WTC11 (cell line): ENCODE measurements at regions not wholly inside any gene's neighbourhood (a gene's known extent, or its start where the extent isn't known, plus 50 kb on each side); places are given as distances from the start of the nearest gene placed in this dataset.
"Not testable (repeated sequence)": the region's sequence is repeated elsewhere in the genome, so short reads cannot be mapped to it uniquely, and the experiment has no call there.

Experiments used
- ATAC-seq: fragments of 200-7000 bp; cut with Tn5 transposase; 2 replicates; pipeline ENCODE4 v1.10.0; 2021; ENCODE audit warnings: mild to moderate bottlenecking, moderate library complexity
- CTCF ChIA-PET: fragments of 300-600 bp; sonication (Branson Sonifier 250); formaldehyde crosslinking; loops from one replicate; lab custom pipeline; 2021; ENCODE audit warnings: antibody characterized with exemption; lab: Charles Lee
- POLR2A ChIA-PET: fragments of 350-600 bp; sonication (Branson Sonifier 250); formaldehyde crosslinking; loops from one replicate; lab custom pipeline; 2021; ENCODE audit warnings: antibody characterized with exemption; lab: Charles Lee
- DNase-seq: peaks from one replicate; pipeline ENCODE4 v3.0.0; 2021; ENCODE audit warnings: low spot score
- H3K27ac Mint-ChIP-seq: 2 replicates; pipeline ENCODE4 v1.8.0; 2021; ENCODE audit warnings: mixed read lengths
- H3K27me3 Mint-ChIP-seq: 2 replicates; pipeline ENCODE4 v1.8.0; 2021; ENCODE audit warnings: low read depth, mild to moderate bottlenecking, moderate library complexity, mixed read lengths
- H3K36me3 Mint-ChIP-seq: 2 replicates; pipeline ENCODE4 v1.8.0; 2021; ENCODE audit warnings: mixed read lengths
- H3K4me1 Mint-ChIP-seq: 2 replicates; pipeline ENCODE4 v1.8.0; 2022; ENCODE audit warnings: mixed read lengths
- H3K4me3 Mint-ChIP-seq: 2 replicates; pipeline ENCODE4 v1.8.0; 2021; ENCODE audit warnings: mild to moderate bottlenecking, moderate library complexity, mixed read lengths
- H3K9me3 Mint-ChIP-seq: 2 replicates; pipeline ENCODE4 v1.8.0; 2021; ENCODE audit warnings: mixed read lengths
- ATF3 ChIP-seq: sonication (generic); formaldehyde crosslinking; conservative IDR thresholded peaks from 2 replicates; pipeline ENCODE4 v1.8.1; 2022; ENCODE audit warnings: mild to moderate bottlenecking, missing genetic modification reagents
- IRF2 ChIP-seq: sonication (generic); formaldehyde crosslinking; IDR thresholded peaks from 2 replicates; pipeline ENCODE4 v1.8.0; 2022; ENCODE audit warnings: low read depth, missing genetic modification reagents, borderline replicate concordance
- KAT7 ChIP-seq: sonication (generic); formaldehyde crosslinking; IDR thresholded peaks from 2 replicates; pipeline ENCODE4 v1.8.1; 2023; ENCODE audit warnings: missing genetic modification reagents, mild to moderate bottlenecking, borderline replicate concordance
- MXD4 ChIP-seq: fragments of 250-450 bp; sonication (Bioruptor Pico); IDR thresholded peaks from 2 replicates; pipeline ENCODE4 v1.8.0; 2021; ENCODE audit warnings: mild to moderate bottlenecking, moderate library complexity, borderline replicate concordance
- NR3C1 ChIP-seq: sonication (generic); formaldehyde crosslinking; conservative IDR thresholded peaks from 2 replicates; pipeline ENCODE4 v1.8.1; 2023; ENCODE audit warnings: low read depth, mild to moderate bottlenecking, missing genetic modification reagents
- RORB ChIP-seq: fragments of 250-450 bp; sonication (Bioruptor Pico); IDR thresholded peaks from 2 replicates; pipeline ENCODE4 v1.9.0; 2021; ENCODE audit warnings: mild to moderate bottlenecking
- SMAD3 ChIP-seq: sonication (generic); formaldehyde crosslinking; IDR thresholded peaks from 2 replicates; pipeline ENCODE4 v1.8.0; 2022; ENCODE audit warnings: missing genetic modification reagents, mild to moderate bottlenecking, borderline replicate concordance
- SMAD4 ChIP-seq: sonication (generic); formaldehyde crosslinking; IDR thresholded peaks from 2 replicates; pipeline ENCODE4 v1.8.0; 2022; ENCODE audit warnings: mild to moderate bottlenecking, missing genetic modification reagents
- STAT6 ChIP-seq: sonication (generic); formaldehyde crosslinking; conservative IDR thresholded peaks from 2 replicates; pipeline ENCODE4 v1.8.1; 2023; ENCODE audit warnings: mild to moderate bottlenecking, low read depth, missing genetic modification reagents, moderate library complexity
- USF1 ChIP-seq: sonication (generic); formaldehyde crosslinking; IDR thresholded peaks from 2 replicates; pipeline ENCODE4 v1.8.0; 2022; ENCODE audit warnings: mild to moderate bottlenecking, missing genetic modification reagents
- USF2 ChIP-seq: sonication (generic); formaldehyde crosslinking; IDR thresholded peaks from 2 replicates; pipeline ENCODE4 v1.8.1; 2023; ENCODE audit warnings: mild to moderate bottlenecking, missing genetic modification reagents, moderate library complexity
- ZNF232 ChIP-seq: sonication (generic); formaldehyde crosslinking; IDR thresholded peaks from 2 replicates; pipeline ENCODE4 v1.8.0; 2022; ENCODE audit warnings: mild to moderate bottlenecking, missing genetic modification reagents
- ZNF396 ChIP-seq: fragments of 250-450 bp; sonication (Bioruptor Pico); IDR thresholded peaks from 2 replicates; pipeline ENCODE4 v1.8.0; 2021; ENCODE audit warnings: mild to moderate bottlenecking, moderate library complexity, borderline replicate concordance
- ZNF416 ChIP-seq: fragments of 250-450 bp; sonication (Bioruptor Pico); IDR thresholded peaks from 2 replicates; pipeline ENCODE4 v1.9.0; 2021; ENCODE audit warnings: mild to moderate bottlenecking, inconsistent platforms
- ZNF532 ChIP-seq: fragments of 250-450 bp; sonication (Bioruptor Pico); IDR thresholded peaks from 2 replicates; pipeline ENCODE4 v1.9.0; 2021; ENCODE audit warnings: mild to moderate bottlenecking, borderline replicate concordance
- TF ChIP-seq, protein P1 (sequence below): sonication (generic); formaldehyde crosslinking; IDR thresholded peaks from 2 replicates; pipeline ENCODE4 v1.8.0; 2023; ENCODE audit warnings: missing genetic modification reagents

DNA sequence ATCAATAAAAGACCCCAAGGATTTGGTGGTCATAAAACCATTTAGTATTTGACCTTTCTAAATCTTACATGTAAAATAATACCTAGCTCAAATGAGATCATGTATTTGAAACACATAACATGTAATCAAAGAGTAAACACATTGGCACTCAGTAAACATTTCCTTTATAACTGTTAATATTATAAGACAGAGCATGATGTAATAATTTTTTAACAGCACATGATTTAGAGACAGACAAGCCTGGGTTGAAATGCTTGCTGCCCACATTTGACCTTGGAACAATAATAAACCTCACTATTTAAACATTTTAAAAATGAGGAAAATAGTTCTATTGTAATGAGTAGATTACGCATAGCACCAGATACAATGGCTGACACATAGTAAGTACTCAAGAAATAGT, 105.2 kb upstream of the GPR141 start:
- CTCF ChIA-PET = interaction anchor here (1.1 to 1.7 kb wide), 3 partner anchors 26 to 344 kb away, joined by 3 to 6 read pairs (median 4); no protein-coding TSS in a partner anchor
- Mint-ChIP-seq H3K27me3 (no peaks in the 10 kb centered on the region), H3K4me1 (peaks cover 15% of the 10 kb centered on the region), H3K36me3 (no peaks in the 10 kb centered on the region), H3K27ac (no peak overlapping the region), H3K4me3 (no peak overlapping the region), H3K9me3 (no peaks in the 10 kb centered on the region)
- DNase-seq = no peak
- no peak for TF ChIP-seq USF2
- TF ChIP-seq ZNF532 (CRISPR knock-in tag) = no peak
- TF ChIP-seq ATF3 (CRISPR knock-in tag) = no peak
- TF ChIP-seq, protein P1, sequence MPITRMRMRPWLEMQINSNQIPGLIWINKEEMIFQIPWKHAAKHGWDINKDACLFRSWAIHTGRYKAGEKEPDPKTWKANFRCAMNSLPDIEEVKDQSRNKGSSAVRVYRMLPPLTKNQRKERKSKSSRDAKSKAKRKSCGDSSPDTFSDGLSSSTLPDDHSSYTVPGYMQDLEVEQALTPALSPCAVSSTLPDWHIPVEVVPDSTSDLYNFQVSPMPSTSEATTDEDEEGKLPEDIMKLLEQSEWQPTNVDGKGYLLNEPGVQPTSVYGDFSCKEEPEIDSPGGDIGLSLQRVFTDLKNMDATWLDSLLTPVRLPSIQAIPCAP (CRISPR knock-in tag) = no peak
- no peak for TF ChIP-seq IRF2
- TF ChIP-seq USF1 (CRISPR knock-in tag) = no peak
- TF ChIP-seq RORB (CRISPR knock-in tag) = no peak
- TF ChIP-seq SMAD3 (CRISPR knock-in tag) = no peak
- TF ChIP-seq ZNF416 (CRISPR knock-in tag) = no peak
- no peak for ATAC-seq
- POLR2A ChIA-PET = no interaction called here

GRCh38 chr7:37580376-37580775, 103.2 kb upstream of the GPR141 start:
- no peaks in the 10 kb centered on the region for H3K9me3 Mint-ChIP-seq
- H3K27ac Mint-ChIP-seq = no peak overlapping the region
- no peaks in the 10 kb centered on the region for H3K36me3 Mint-ChIP-seq
- no peak for DNase-seq
- TF ChIP-seq ZNF396 (CRISPR knock-in tag) (no peak), NR3C1 (no peak), ZNF232 (CRISPR knock-in tag) (no peak), STAT6 (CRISPR knock-in tag) (no peak), MXD4 (CRISPR knock-in tag) (no peak), SMAD4 (no peak), USF1 (CRISPR knock-in tag) (no peak), IRF2 (no peak), KAT7 (CRISPR knock-in tag) (no peak)
- TF ChIP-seq, all 79 proteins: peak for 0
- no peaks in the 10 kb centered on the region for H3K27me3 Mint-ChIP-seq
- ATAC-seq = no peak
- H3K4me1 Mint-ChIP-seq = peaks cover 11% of the 10 kb centered on the region
- no peak overlapping the region for H3K4me3 Mint-ChIP-seq
- CTCF ChIA-PET = no interaction called here
- POLR2A ChIA-PET = no interaction called here

GRCh38 chr7:37584651-37585463, 98.7 kb upstream of the GPR141 start:
- CTCF ChIA-PET, H3K27ac Mint-ChIP-seq, H3K4me3 Mint-ChIP-seq, H3K4me1 Mint-ChIP-seq, H3K27me3 Mint-ChIP-seq, ATAC-seq, H3K36me3 Mint-ChIP-seq, H3K9me3 Mint-ChIP-seq, DNase-seq, POLR2A ChIA-PET: not testable (repeated sequence)
